Iris pigment epithelial cell (primary cell): ENCODE measurements at regions not wholly inside any gene's neighbourhood (a gene's known extent, or its start where the extent isn't known, plus 50 kb on each side); places are given as distances from the start of the nearest gene placed in this dataset.
A peak's percentile ranks its signal among the peaks of the same experiment; 100 is the strongest.

Source experiments
- DNase-seq: peaks from one replicate; pipeline ENCODE4 v3.0.0-alpha.2; 2011; ENCODE audit warnings: low read depth

- DNase-seq: peak; percentile 38
Observed at GRCh38 chr6:22399693-22400092, 102.9 kb upstream of the PRL start.

GRCh38 chr6:22401206-22401605, 104.4 kb upstream of the PRL start:
- no peak for DNase-seq

GRCh38 chr6:22401932-22402331, 105.1 kb upstream of the PRL start:
- DNase-seq: no peak

GRCh38 chr6:22409486-22409885, 112.7 kb upstream of the PRL start:
- DNase-seq: no peak

GRCh38 chr6:22411376-22412105, 114.7 kb upstream of the PRL start:
- peak; percentile 50 for DNase-seq

- DNase-seq: no peak
Observed at GRCh38 chr6:22412994-22413393, 116.2 kb upstream of the PRL start.

GRCh38 chr6:22413681-22414311, 117.0 kb upstream of the PRL start:
- DNase-seq: peak; percentile 58

GRCh38 chr6:22418714-22419113, 121.9 kb upstream of the PRL start:
- DNase-seq: no peak

- peak; percentile 38 for DNase-seq
Observed at GRCh38 chr6:22421198-22421597, 124.4 kb upstream of the PRL start.

GRCh38 chr6:22424196-22424595, 127.4 kb upstream of the PRL start:
- no peak for DNase-seq

GRCh38 chr6:22432060-22432459, 135.2 kb upstream of the PRL start:
- DNase-seq: no peak

GRCh38 chr6:22433745-22434144, 135.6 kb upstream of the HDGFL1 start:
- no peak for DNase-seq

GRCh38 chr6:22435151-22435550, 134.2 kb upstream of the HDGFL1 start:
- no peak for DNase-seq

- DNase-seq: peak; percentile 18
Observed at GRCh38 chr6:22436134-22436533, 133.2 kb upstream of the HDGFL1 start.

- DNase-seq: peak; percentile 51
Observed at GRCh38 chr6:22437665-22438064, 131.7 kb upstream of the HDGFL1 start.

GRCh38 chr6:22442826-22443225, 126.5 kb upstream of the HDGFL1 start:
- peak; percentile 58 for DNase-seq

GRCh38 chr6:22444330-22444729, 125.0 kb upstream of the HDGFL1 start:
- peak; percentile 73 for DNase-seq

GRCh38 chr6:22445946-22446345, 123.4 kb upstream of the HDGFL1 start:
- DNase-seq: no peak

GRCh38 chr6:22447249-22448196, 121.8 kb upstream of the HDGFL1 start:
- DNase-seq: no peak

GRCh38 chr6:22448291-22448711, 121.1 kb upstream of the HDGFL1 start:
- peak; percentile 95 for DNase-seq

- DNase-seq: no peak
Observed at GRCh38 chr6:22451962-22452361, 117.4 kb upstream of the HDGFL1 start.

GRCh38 chr6:22455378-22455777, 114.0 kb upstream of the HDGFL1 start:
- no peak for DNase-seq

GRCh38 chr6:22457996-22458395, 111.4 kb upstream of the HDGFL1 start:
- DNase-seq: no peak
